ENCODE measurements at regions not wholly inside any gene's neighbourhood (a gene's known extent, or its start where the extent isn't known, plus 50 kb on each side); places are given as distances from the start of the nearest gene placed in this dataset.

GRCh38 chr16:66129196-66129595 lies 237.3 kb upstream of the CDH5 start:
- Histone ChIP-seq H3K9me3 (ENCODE audit: insufficient read depth in 2 of 2, low read depth in 1 of 2, low read length in 1 of 2) (no peaks in the 10 kb centered on the region), H3K18ac (ENCODE audit: extremely low read depth, low read length) (no peak overlapping the region), H3K23ac (ENCODE audit: insufficient read length) (no peak overlapping the region), H3K4ac (replicated peaks; ENCODE audit: insufficient read length, low read depth, low read length) (no peak overlapping the region), H2AK5ac (ENCODE audit: low read depth, low read length) (no peak overlapping the region), H3K79me1 (ENCODE audit: low read depth, low read length) (no peaks in the 10 kb centered on the region), H3K56ac (replicated peaks; ENCODE audit: insufficient read length, low read depth, low read length) (no peak overlapping the region), H4K5ac (ENCODE audit: insufficient read length, low read depth, low read length) (no peak overlapping the region), H4K8ac (ENCODE audit: extremely low read depth, insufficient read depth, low read length) (no peak overlapping the region), H2AFZ (ENCODE audit: low read length) (no peak overlapping the region), H2BK20ac (ENCODE audit: low read length) (no peak overlapping the region), H3K4me3 (ENCODE audit: extremely low read depth in 1 of 4, insufficient read depth in 2 of 4, low read depth in 3 of 4, low read length in 4 of 4) (no peak overlapping the region), H2BK5ac (ENCODE audit: low read depth, low read length) (no peak overlapping the region), H3K27ac (ENCODE audit: low read depth, low read length) (no peak overlapping the region), H4K91ac (replicated peaks; ENCODE audit: insufficient read length, low read length) (no peak overlapping the region), H3K23me2 (ENCODE audit: low read depth, low read length) (0 out of 2 replicates have a peak, but pooled peaks cover 2% of the 10 kb centered on the region), H4K20me1 (replicated peaks in 1 of 2; ENCODE audit: control insufficient read depth in 1 of 2, insufficient read depth in 2 of 2, low read length in 2 of 2) (no peaks in the 10 kb centered on the region), H2BK12ac (ENCODE audit: low read depth, low read length) (no peak overlapping the region), H2BK15ac (ENCODE audit: low read length) (no peak overlapping the region), H3K4me1 (replicated peaks in 1 of 4; ENCODE audit: control insufficient read depth in 3 of 4, insufficient read depth in 4 of 4, low read length in 3 of 4) (peaks cover 0 to 5% (median 4%) of the 10 kb centered on the region in 4 experiments; a peak in 4 of 7 replicates), H3K36me3 (ENCODE audit: control insufficient read depth in 2 of 4, insufficient read depth in 4 of 4, low read length in 3 of 4) (no peaks in the 10 kb centered on the region), H2BK120ac (replicated peaks; ENCODE audit: low read depth, low read length) (no peak overlapping the region), H3K14ac (ENCODE audit: insufficient read length) (no peak overlapping the region), H3K4me2 (ENCODE audit: insufficient read depth in 1 of 2, low read depth in 2 of 2, low read length in 2 of 2) (no peak overlapping the region), H3K9ac (replicated peaks in 1 of 4; ENCODE audit: extremely low read depth in 1 of 4, low read depth in 3 of 4, low read length in 3 of 4) (no peak overlapping the region), H3K27me3 (replicated peaks in 1 of 4; ENCODE audit: control insufficient read depth in 3 of 4, extremely low read depth in 1 of 4, insufficient read depth in 3 of 4, low read length in 3 of 4) (peaks cover 0 to 2% (median 0%) of the 10 kb centered on the region in 4 experiments; a peak in 1 of 7 replicates), H3K79me2 (ENCODE audit: control insufficient read depth in 1 of 2, insufficient read depth in 2 of 2, low read length in 2 of 2) (no peaks in the 10 kb centered on the region)
- DNase-seq (ENCODE audit: low read depth in 1 of 2, low spot score in 2 of 2) (no peak), FAIRE-seq (no peak)
- POLR2A ChIA-PET (ENCODE audit: partially characterized antibody) = no interaction called here
- CTCF ChIA-PET (ENCODE audit: partially characterized antibody) = interaction anchor here (0.6 to 2.4 kb wide), 4 partner anchors 14 to 160 kb away, joined by 3 to 13 read pairs (median 4); no protein-coding TSS in a partner anchor
- 88% methylated on average over 4 of the region's 4 CpGs; no CpG with 5 or more reads in 1 of the 2 experiments for WGBS, 2 experiments (ENCODE audit: extremely low coverage in 1 of 2, insufficient coverage in 1 of 2, insufficient read length in 1 of 2, insufficient replicate concordance in 2 of 2, low coverage in 1 of 2, low lambda C conversion rate in 2 of 2, missing lambda C conversion rate in 1 of 2)
- TF ChIP-seq RAD21 (IDR thresholded peaks at IDR 0.05 in 1 of 2, conservative IDR thresholded peaks at IDR 0.05 in 1 of 2; ENCODE audit: low read depth in 2 of 2, low read length in 2 of 2) (no peak), SIX5 (IDR thresholded peaks at IDR 0.05; ENCODE audit: low read depth, low read length) (no peak), RBBP5 (IDR thresholded peaks at IDR 0.05; ENCODE audit: borderline replicate concordance, low read depth, low read length) (no peak), BRCA1 (IDR thresholded peaks at IDR 0.05; ENCODE audit: low read depth, low read length) (no peak), CTCF (IDR thresholded peaks at IDR 0.05; ENCODE audit: control extremely low read depth in 1 of 3, insufficient read depth in 1 of 3, low read depth in 1 of 3, low read length in 3 of 3) (no peak), CHD1 (IDR thresholded peaks at IDR 0.05; ENCODE audit: low read depth, low read length) (no peak), BCL11A (IDR thresholded peaks at IDR 0.05; ENCODE audit: low read depth in 2 of 2, low read length in 2 of 2) (no peak), NANOG (IDR thresholded peaks at IDR 0.05; ENCODE audit: insufficient read depth, low read depth, low read length, poor library complexity, severe bottlenecking) (no peak), SRF (IDR thresholded peaks at IDR 0.05; ENCODE audit: low read depth, low read length) (no peak), SUZ12 (IDR thresholded peaks at IDR 0.05; ENCODE audit: low read length) (no peak), HDAC6 (IDR thresholded peaks at IDR 0.05; ENCODE audit: low read depth, low read length) (no peak), TBP (IDR thresholded peaks at IDR 0.05; ENCODE audit: low read depth, low read length) (no peak)

All from H1 (cell line).